ENCODE measurements at regions not wholly inside any gene's neighbourhood (a gene's known extent, or its start where the extent isn't known, plus 50 kb on each side); places are given as distances from the start of the nearest gene placed in this dataset.

DNA sequence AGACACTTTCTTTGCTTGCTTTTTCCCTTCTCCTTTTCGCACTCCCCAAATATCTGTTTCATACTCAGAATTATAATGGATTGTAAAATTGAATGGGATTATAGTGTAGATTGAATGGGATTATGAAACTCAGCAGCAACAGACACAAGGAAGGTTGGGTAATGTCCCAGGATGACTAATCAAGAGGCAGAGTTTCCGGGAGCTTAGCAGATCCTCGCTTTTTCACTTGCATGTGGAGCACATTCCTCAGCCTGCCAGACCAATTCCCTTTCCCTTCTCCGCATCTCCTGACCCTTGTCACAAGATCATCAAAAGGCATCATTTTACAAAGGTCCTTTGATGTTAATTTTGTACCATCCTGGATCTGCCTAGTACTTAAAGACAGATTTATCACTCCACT lies 55.1 kb upstream of the SLC1A1 start:
- Histone ChIP-seq H3K79me2 (ENCODE audit: insufficient read depth, low read length) (no peaks in the 10 kb centered on the region), H3K36me3 (replicated peaks in 1 of 2; ENCODE audit: control insufficient read depth in 1 of 2, insufficient read depth in 2 of 2, low read length in 2 of 2) (no peaks in the 10 kb centered on the region), H3K9me3 (ENCODE audit: low read length) (no peaks in the 10 kb centered on the region), H3K9ac (ENCODE audit: insufficient read depth, low read depth, low read length) (no peak overlapping the region), H3K4me2 (ENCODE audit: low read depth, low read length) (no peak overlapping the region), H3K27me3 (ENCODE audit: control insufficient read depth in 1 of 2, insufficient read depth in 2 of 2, low read length in 2 of 2) (no peaks in the 10 kb centered on the region), H4K20me1 (ENCODE audit: insufficient read depth, low read length) (no peaks in the 10 kb centered on the region), H2AFZ (ENCODE audit: low read length) (no peak overlapping the region), H3K4me1 (ENCODE audit: insufficient read depth, low read length) (no peaks in the 10 kb centered on the region), H3K27ac (ENCODE audit: extremely low read length, insufficient read depth, low read length) (no peak overlapping the region), H3K4me3 (replicated peaks in 1 of 3; ENCODE audit: insufficient read depth in 1 of 3, low read depth in 2 of 3, low read length in 3 of 3) (no peak overlapping the region)
- ChIA-PET CTCF (ENCODE audit: low intra/inter-chr PET ratio, low total read pairs) (no interaction called here), POLR2A (no interaction called here)
- BruUV-seq (replicated peaks), result no TSS peak
- intact Hi-C loops (cut with micrococcal nuclease; ENCODE audit: unreplicated experiment), result no loop called here
- no peak for ATAC-seq
- no peak for FAIRE-seq
- 27% methylated on average over 4 of the region's 4 CpGs for WGBS (ENCODE audit: low lambda C conversion rate)
- in situ Hi-C loops (cut with HindIII; ENCODE audit: extremely low pct_ligation_motif_present, low pct_unique_long_range_greater_than_20kb), result no loop called here
- no peak for DNase-seq (ENCODE audit: low spot score)
- TF ChIP-seq ZNF143 (CRISPR knock-in tag; IDR thresholded peaks at IDR 0.05) (no peak), ZNF274 (CRISPR knock-in tag; IDR thresholded peaks at IDR 0.05) (no peak), SMAD3 (CRISPR knock-in tag; IDR thresholded peaks at IDR 0.05) (no peak), TAF1 (CRISPR knock-in tag; IDR thresholded peaks at IDR 0.05) (no peak), SRSF1 (optimal IDR thresholded peaks at IDR 0.05; ENCODE audit: low read depth, low read length) (no peak), ZNF431 (CRISPR knock-in tag; IDR thresholded peaks at IDR 0.05; ENCODE audit: borderline replicate concordance, low read depth) (no peak), ZNF354B (CRISPR knock-in tag; IDR thresholded peaks at IDR 0.05) (no peak), NR2F1 (CRISPR knock-in tag; IDR thresholded peaks at IDR 0.05) (no peak), KLF16 (CRISPR knock-in tag; IDR thresholded peaks at IDR 0.05) (no peak), RFX3 (CRISPR knock-in tag; IDR thresholded peaks at IDR 0.05) (no peak), NAIF1 (CRISPR knock-in tag; IDR thresholded peaks at IDR 0.05; ENCODE audit: borderline replicate concordance) (no peak), HNRNPL (IDR thresholded peaks at IDR 0.05; ENCODE audit: low read depth, low read length) (no peak), NFIC (IDR thresholded peaks at IDR 0.05; ENCODE audit: low read length) (no peak), CHD4 (IDR thresholded peaks at IDR 0.05; ENCODE audit: borderline replicate concordance, low read length) (no peak), PAF1 (CRISPR knock-in tag; IDR thresholded peaks at IDR 0.05) (no peak), WIZ (CRISPR knock-in tag; IDR thresholded peaks at IDR 0.05) (no peak)
- TF ChIP-seq, protein P1, sequence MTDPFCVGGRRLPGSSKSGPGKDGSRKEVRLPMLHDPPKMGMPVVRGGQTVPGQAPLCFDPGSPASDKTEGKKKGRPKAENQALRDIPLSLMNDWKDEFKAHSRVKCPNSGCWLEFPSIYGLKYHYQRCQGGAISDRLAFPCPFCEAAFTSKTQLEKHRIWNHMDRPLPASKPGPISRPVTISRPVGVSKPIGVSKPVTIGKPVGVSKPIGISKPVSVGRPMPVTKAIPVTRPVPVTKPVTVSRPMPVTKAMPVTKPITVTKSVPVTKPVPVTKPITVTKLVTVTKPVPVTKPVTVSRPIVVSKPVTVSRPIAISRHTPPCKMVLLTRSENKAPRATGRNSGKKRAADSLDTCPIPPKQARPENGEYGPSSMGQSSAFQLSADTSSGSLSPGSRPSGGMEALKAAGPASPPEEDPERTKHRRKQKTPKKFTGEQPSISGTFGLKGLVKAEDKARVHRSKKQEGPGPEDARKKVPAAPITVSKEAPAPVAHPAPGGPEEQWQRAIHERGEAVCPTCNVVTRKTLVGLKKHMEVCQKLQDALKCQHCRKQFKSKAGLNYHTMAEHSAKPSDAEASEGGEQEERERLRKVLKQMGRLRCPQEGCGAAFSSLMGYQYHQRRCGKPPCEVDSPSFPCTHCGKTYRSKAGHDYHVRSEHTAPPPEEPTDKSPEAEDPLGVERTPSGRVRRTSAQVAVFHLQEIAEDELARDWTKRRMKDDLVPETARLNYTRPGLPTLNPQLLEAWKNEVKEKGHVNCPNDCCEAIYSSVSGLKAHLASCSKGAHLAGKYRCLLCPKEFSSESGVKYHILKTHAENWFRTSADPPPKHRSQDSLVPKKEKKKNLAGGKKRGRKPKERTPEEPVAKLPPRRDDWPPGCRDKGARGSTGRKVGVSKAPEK (CRISPR knock-in tag; IDR thresholded peaks at IDR 0.05; ENCODE audit: borderline replicate concordance), result no peak
- TF ChIP-seq, protein P2, sequence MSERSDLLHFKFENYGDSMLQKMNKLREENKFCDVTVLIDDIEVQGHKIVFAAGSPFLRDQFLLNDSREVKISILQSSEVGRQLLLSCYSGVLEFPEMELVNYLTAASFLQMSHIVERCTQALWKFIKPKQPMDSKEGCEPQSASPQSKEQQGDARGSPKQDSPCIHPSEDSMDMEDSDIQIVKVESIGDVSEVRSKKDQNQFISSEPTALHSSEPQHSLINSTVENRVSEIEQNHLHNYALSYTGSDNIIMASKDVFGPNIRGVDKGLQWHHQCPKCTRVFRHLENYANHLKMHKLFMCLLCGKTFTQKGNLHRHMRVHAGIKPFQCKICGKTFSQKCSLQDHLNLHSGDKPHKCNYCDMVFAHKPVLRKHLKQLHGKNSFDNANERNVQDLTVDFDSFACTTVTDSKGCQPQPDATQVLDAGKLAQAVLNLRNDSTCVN (CRISPR knock-in tag; IDR thresholded peaks at IDR 0.05; ENCODE audit: borderline replicate concordance), result no peak
- TF ChIP-seq, protein P3, sequence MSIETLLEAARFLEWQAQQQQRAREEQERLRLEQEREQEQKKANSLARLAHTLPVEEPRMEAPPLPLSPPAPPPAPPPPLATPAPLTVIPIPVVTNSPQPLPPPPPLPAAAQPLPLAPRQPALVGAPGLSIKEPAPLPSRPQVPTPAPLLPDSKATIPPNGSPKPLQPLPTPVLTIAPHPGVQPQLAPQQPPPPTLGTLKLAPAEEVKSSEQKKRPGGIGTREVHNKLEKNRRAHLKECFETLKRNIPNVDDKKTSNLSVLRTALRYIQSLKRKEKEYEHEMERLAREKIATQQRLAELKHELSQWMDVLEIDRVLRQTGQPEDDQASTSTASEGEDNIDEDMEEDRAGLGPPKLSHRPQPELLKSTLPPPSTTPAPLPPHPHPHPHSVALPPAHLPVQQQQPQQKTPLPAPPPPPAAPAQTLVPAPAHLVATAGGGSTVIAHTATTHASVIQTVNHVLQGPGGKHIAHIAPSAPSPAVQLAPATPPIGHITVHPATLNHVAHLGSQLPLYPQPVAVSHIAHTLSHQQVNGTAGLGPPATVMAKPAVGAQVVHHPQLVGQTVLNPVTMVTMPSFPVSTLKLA (IDR thresholded peaks at IDR 0.05), result no peak
- TF ChIP-seq, protein P4, sequence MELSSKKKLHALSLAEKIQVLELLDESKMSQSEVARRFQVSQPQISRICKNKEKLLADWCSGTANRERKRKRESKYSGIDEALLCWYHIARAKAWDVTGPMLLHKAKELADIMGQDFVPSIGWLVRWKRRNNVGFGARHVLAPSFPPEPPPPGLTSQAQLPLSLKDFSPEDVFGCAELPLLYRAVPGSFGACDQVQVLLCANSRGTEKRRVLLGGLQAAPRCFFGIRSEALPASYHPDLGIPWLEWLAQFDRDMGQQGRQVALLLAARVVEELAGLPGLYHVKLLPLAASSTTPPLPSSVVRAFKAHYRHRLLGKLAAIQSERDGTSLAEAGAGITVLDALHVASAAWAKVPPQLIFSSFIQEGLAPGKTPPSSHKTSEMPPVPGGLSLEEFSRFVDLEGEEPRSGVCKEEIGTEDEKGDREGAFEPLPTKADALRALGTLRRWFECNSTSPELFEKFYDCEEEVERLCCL (CRISPR knock-in tag; IDR thresholded peaks at IDR 0.05; ENCODE audit: borderline replicate concordance), result no peak

Data from HepG2 (cell line).